Hematopoietic multipotent progenitor cell treated with erythropoietin and hydrocortisone succinate and interleukin-3 and kit ligand, for 17 days (in vitro differentiated cells): ENCODE measurements at regions not wholly inside any gene's neighbourhood (a gene's known extent, or its start where the extent isn't known, plus 50 kb on each side); places are given as distances from the start of the nearest gene placed in this dataset.
A peak's percentile ranks its signal among the peaks of the same experiment; 100 is the strongest.
"Not testable (repeated sequence)": the region's sequence is repeated elsewhere in the genome, so short reads cannot be mapped to it uniquely, and the experiment has no call there.

Experiments used
- DNase-seq: peaks from one replicate; pipeline ENCODE4 v3.0.0-alpha.2; 2015; ENCODE audit warnings: low spot score

GRCh38 chrX:40853004-40853815 lies 117.9 kb upstream of the MED14 start:
- no peak for DNase-seq

- DNase-seq: no peak
Observed at GRCh38 chrX:40853816-40854123, 118.4 kb upstream of the MED14 start.

GRCh38 chrX:40854242-40854641 lies 118.9 kb upstream of the MED14 start:
- DNase-seq: no peak

GRCh38 chrX:40855411-40855810 lies 120.1 kb upstream of the MED14 start:
- no peak for DNase-seq

GRCh38 chrX:40855932-40856515 lies 120.7 kb upstream of the MED14 start:
- no peak for DNase-seq

GRCh38 chrX:40861952-40862554 lies 126.7 kb upstream of the MED14 start:
- not testable (repeated sequence) for DNase-seq

- DNase-seq: not testable (repeated sequence)
Observed at GRCh38 chrX:40863260-40863659, 127.9 kb upstream of the MED14 start.

GRCh38 chrX:40863671-40864070 lies 128.3 kb upstream of the MED14 start:
- DNase-seq: no peak

GRCh38 chrX:40864972-40865371 lies 129.6 kb upstream of the MED14 start:
- DNase-seq: no peak

- DNase-seq: no peak
Observed at GRCh38 chrX:40866893-40867292, 131.6 kb upstream of the MED14 start.

GRCh38 chrX:40867352-40867751 lies 132.0 kb upstream of the MED14 start:
- DNase-seq: no peak

GRCh38 chrX:40868868-40869267 lies 133.5 kb upstream of the MED14 start:
- no peak for DNase-seq

- DNase-seq: not testable (repeated sequence)
Observed at GRCh38 chrX:40870982-40871381, 135.6 kb upstream of the MED14 start.

- DNase-seq: no peak
Observed at GRCh38 chrX:40871385-40872082, 136.2 kb upstream of the MED14 start.

- no peak for DNase-seq
Observed at GRCh38 chrX:40872351-40872750, 137.0 kb upstream of the MED14 start.

GRCh38 chrX:40875476-40875875 lies 140.1 kb upstream of the MED14 start:
- no peak for DNase-seq

GRCh38 chrX:40877887-40878286 lies 142.5 kb upstream of the MED14 start:
- peak; percentile 51 for DNase-seq

- no peak for DNase-seq
Observed at GRCh38 chrX:40878766-40879165, 143.4 kb upstream of the MED14 start.

GRCh38 chrX:40879172-40879571 lies 143.8 kb upstream of the MED14 start:
- not testable (repeated sequence) for DNase-seq

GRCh38 chrX:40880712-40881111 lies 145.4 kb upstream of the MED14 start:
- DNase-seq: no peak

GRCh38 chrX:40883021-40883619 lies 147.8 kb upstream of the MED14 start:
- DNase-seq: no peak

GRCh38 chrX:40885989-40886388 lies 150.6 kb upstream of the MED14 start:
- DNase-seq: no peak
